HG03432 (cell line): ENCODE measurements at regions not wholly inside any gene's neighbourhood (a gene's known extent, or its start where the extent isn't known, plus 50 kb on each side); places are given as distances from the start of the nearest gene placed in this dataset.
A peak's percentile ranks its signal among the peaks of the same experiment; 100 is the strongest.
"Not testable (repeated sequence)": the region's sequence is repeated elsewhere in the genome, so short reads cannot be mapped to it uniquely, and the experiment has no call there.

Source experiments
- ATAC-seq: cut with Tn5 transposase; IDR thresholded peaks from one replicate; pipeline ENCODE4 v1.9.1; 2021; ENCODE audit warnings: mild to moderate bottlenecking, moderate library complexity; ENCODE audit not compliant: unreplicated experiment

DNA sequence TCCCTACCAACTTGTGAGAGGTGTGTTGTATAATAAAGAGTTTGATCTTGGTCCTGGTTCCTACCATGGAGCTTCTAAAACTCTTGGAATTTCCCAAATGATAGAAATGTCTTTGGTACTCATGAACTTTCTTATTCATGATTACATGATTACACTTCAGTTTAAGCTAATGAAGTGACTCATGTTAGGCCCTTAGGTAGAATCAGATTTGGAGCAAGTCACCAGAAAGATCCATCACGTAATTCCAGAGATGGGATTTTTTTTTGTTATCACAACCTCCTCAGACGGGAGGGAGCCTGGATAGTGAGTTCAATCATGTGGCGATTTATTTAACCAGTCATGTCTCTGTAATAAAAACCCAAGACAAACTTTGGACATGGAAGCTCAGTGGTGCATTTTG lies 1287.6 kb upstream of the ZEB2 start:
- no peak for ATAC-seq

DNA sequence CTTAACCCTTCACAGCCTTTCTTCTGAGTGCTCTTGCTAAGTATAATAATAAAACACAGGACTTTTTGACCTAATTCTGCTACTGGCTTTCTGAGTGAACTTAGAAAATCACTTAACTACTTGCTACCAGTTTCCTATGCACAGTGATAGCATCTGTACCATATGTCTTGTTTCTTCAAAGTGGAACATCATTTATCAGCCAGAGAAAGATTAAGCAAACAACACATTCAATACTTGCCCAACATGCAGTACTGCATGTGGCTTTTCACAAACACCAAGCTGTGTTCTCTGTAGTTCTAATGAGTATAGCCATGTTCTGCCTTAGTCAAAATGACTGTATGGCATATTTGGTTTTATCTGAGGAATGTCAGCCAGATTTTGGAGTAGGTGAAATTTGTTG lies 1286.6 kb upstream of the ZEB2 start:
- no peak for ATAC-seq

- no peak for ATAC-seq
These were observed 1282.2 kb upstream of the ZEB2 start for GRCh38 chr2:145802133-145802532.

DNA sequence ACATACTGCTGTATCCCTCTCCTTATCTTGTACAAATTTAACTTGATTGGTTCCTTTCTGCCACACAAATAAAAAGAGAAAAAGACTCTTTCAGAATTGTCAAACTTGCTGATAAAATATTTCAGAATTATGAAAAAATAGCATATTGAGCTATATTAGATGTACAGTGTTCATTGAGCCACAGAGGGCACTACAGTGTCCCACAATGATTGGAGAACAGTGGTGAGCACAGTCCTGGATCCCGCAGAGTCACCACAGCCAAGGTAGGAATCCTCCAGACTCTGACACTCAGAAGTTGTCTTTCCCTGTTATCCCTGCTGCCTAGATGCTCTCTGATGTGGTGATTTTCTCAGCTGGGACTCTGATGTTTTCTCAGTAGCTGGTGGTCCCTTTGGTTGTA lies 1281.3 kb upstream of the ZEB2 start:
- no peak for ATAC-seq

- no peak for ATAC-seq
These were observed 1280.5 kb upstream of the ZEB2 start for GRCh38 chr2:145800151-145801091.

GRCh38 chr2:145799595-145800108 lies 1279.7 kb upstream of the ZEB2 start:
- ATAC-seq = no peak

- ATAC-seq = no peak
These were observed 1278.5 kb upstream of the ZEB2 start for GRCh38 chr2:145798419-145798818.

DNA sequence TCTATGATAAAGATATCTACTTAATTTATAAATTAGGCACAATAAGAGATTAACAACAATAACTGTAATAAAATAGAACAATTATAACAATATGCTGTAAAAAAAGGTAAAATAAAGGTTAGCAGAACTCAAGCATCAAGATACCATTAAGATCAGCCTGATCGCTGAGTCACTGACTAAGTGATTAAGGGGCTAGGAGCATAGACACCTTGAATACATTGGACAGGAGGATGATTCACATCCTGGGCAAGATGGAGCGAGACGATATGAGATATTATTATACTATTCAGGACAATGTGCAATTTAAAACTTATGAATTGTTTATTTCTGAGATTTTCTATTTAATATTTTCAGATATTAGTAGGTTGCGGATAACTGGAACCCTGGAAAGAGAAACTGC lies 1277.8 kb upstream of the ZEB2 start:
- no peak for ATAC-seq

- ATAC-seq = no peak
These were observed 1272.8 kb upstream of the ZEB2 start for GRCh38 chr2:145792745-145793144.

DNA sequence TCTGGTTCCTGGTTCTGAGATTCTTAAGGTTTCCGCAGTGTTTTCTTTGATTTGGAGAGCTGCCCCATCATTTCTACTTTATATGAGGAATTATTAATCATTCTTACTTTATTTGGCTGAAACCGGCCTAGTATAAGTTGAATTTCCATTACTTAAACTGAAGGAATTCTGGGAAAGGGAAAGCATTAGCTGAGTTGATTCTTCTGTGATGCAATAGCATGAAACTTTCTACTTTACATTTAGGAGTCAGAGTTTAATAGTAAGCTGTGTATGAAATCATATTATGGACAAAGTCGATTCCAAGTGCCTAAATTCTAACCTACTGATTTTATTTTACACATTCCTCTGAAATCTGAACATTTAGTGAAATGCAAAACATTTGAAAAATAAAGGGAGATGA lies 1269.7 kb upstream of the ZEB2 start:
- ATAC-seq = no peak

- not testable (repeated sequence) for ATAC-seq
These were observed 1267.9 kb upstream of the ZEB2 start for GRCh38 chr2:145787597-145788361.

DNA sequence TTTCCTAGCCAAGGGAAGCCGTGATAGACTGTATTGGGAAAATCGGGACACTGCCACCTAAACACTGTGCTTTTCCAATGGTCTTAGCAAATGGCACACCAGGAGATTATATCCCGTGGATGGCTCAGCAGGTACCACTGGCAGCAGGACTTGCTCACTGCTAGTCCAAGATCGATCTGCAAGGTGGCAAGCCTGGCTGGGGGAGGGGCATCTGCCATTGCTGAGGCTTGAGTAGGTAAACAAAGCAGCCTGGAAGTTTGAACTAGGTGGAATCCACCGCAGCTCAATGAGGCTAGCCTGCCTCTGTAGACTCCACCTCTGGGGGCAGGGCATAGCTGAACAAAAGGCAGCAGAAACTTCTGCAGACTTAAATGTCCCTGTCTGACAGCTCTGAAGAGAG lies 1262.7 kb upstream of the ZEB2 start:
- ATAC-seq = not testable (repeated sequence)

DNA sequence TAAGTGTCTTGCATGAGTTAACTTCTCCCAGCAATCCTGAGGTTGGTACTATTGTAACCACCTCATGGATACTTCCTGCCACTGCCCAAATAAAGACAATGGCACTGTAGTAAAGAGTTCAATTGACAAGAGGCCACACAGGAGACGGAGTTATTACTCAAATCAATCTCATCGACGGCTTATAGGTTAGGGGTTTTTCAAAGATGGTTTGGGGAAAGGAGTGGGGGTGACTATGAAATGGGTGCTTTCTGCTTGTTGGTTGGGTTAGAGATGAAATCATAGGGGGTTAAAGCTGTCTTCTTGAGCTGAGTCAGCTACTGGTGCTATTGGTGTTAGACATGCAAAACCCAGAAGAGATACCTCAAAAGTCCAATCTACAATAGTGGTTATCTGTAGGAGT lies 1258.0 kb upstream of the ZEB2 start:
- ATAC-seq = peak; percentile 76

- ATAC-seq = peak; percentile 60
These were observed 1257.4 kb upstream of the ZEB2 start for GRCh38 chr2:145777297-145777696.

GRCh38 chr2:145775591-145775990 lies 1255.7 kb upstream of the ZEB2 start:
- no peak for ATAC-seq

DNA sequence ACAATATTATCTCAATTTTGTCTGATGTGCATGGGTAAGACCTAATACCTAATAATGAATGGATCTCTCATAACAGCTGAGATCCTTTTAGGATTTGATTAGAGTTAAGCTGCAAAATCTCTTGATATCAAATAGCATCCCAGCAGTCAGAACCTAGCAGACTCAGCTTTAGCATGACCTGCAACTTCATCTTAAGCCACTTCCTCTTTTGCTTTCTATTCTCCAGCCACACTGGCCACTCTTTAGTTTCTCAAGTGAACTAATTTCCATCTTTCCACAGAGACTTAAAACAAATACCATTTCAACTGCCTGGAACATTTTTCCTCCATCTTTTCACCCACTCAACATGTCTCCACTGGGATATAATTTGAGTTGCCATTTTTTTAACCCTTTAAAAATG lies 1251.6 kb upstream of the ZEB2 start:
- ATAC-seq = peak; percentile 99

DNA sequence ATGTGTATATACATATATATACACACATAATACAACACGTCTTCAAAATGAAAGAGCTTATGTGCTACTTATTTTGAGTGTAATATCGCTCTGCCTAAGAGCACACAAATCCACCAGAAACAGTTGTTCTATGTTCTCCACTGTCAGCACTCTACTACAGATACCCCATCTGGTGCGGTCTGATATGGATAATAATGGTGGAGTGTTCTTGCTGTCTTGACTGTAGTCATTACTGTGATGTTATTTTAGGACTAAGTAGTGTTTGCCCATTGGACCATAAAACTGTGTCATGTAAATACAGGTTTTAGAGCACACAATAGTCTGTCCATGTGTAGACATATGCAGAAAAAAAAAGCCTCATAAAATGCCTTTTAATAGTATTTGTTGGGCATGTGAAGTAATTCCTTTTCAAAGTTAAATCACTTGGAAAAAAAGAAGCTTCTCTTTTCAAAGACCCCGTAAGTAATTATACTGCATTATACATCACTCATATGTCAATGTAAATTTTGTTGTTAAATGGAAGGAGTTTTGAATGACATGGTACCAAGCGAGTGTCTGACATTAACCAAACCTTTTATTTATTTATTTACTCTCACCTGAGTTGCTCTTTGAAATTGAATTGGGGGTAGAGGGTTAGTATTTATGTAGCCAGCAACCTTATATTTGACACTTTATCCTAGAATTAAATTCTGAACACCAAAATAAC lies 1249.2 kb upstream of the ZEB2 start:
- no peak for ATAC-seq

DNA sequence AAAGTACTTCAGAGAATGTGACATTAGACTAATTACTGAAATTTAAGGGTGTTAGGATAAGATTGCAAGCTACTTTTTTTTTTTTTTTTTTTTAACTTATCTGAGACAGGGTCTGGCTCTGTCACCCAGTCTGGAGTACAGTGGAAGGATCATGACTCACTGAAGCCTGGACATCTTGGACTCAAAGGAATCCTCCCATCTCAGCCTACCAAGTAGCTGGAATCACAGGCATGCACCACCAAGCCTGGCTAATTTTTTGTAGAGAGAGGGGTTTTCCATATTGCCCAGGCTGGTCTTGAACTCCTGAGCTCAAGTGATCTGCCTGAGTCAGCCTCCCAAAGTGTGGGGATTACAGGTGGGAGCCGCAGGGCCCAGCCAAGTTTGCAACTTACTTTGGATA lies 1246.0 kb upstream of the ZEB2 start:
- no peak for ATAC-seq

DNA sequence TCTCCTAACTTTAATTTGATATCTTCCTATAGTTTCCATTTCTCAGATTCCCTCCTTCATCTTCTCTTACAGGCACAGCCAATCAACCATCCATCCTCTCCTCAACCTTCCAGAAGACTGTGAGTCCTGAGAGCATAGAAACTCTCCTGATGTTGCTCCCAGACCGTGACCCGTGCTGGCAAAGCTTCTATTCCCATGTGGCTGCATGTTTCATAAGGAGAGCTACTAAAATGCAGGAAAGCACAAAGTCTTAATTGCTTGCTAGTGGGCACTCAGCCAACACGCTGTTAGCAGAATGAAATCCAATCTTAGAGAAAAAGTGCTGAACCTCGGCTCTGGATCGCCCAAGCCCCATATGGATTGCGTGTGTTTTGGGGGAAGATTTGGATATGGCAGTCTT lies 1244.7 kb upstream of the ZEB2 start:
- ATAC-seq = no peak

GRCh38 chr2:145760781-145761649 lies 1241.1 kb upstream of the ZEB2 start:
- ATAC-seq = no peak
